ENCODE measurements at regions not wholly inside any gene's neighbourhood (a gene's known extent, or its start where the extent isn't known, plus 50 kb on each side); places are given as distances from the start of the nearest gene placed in this dataset.

GRCh38 chr4:155542415-155542814 is 124.2 kb upstream of the GUCY1A1 start:
- no peaks in the 10 kb centered on the region for H3K27me3 ChIP-seq (ENCODE audit: control insufficient read depth, extremely low read depth, insufficient read depth, low read length)
- no peak overlapping the region for H3K4me3 ChIP-seq (ENCODE audit: control insufficient read depth in 2 of 3, extremely low read depth in 1 of 3, insufficient read depth in 2 of 3, low read depth in 1 of 3, low read length in 3 of 3)
- no peak overlapping the region for H3K27ac ChIP-seq (ENCODE audit: control insufficient read depth, insufficient read depth, low read length)
- H2AFZ ChIP-seq (ENCODE audit: control insufficient read depth, low read length) = no peak overlapping the region
- H4K20me1 ChIP-seq (ENCODE audit: control insufficient read depth, extremely low read depth, insufficient read depth, low read length) = no peaks in the 10 kb centered on the region
- H3K9me3 ChIP-seq (ENCODE audit: control insufficient read depth, low read depth, low read length) = no peaks in the 10 kb centered on the region
- dilution Hi-C loops (cut with MboI; ENCODE audit: extremely low pct_ligation_motif_present, low sequenced_read_pairs) = no loop called here
- no peaks in the 10 kb centered on the region for H3K4me1 ChIP-seq (ENCODE audit: control insufficient read depth, extremely low read depth, insufficient read depth, low read length)
- no peak overlapping the region for H3K9ac ChIP-seq (ENCODE audit: control insufficient read depth, extremely low read depth, insufficient read depth, low read length)
- H3K79me2 ChIP-seq (ENCODE audit: control insufficient read depth, insufficient read depth, low read length) = no peaks in the 10 kb centered on the region
- TF ChIP-seq EZH2 (IDR thresholded peaks at IDR 0.05; ENCODE audit: low read length) (no peak), CTCF (optimal IDR thresholded peaks at IDR 0.05 in 1 of 3, IDR thresholded peaks at IDR 0.05 in 1 of 3, conservative IDR thresholded peaks at IDR 0.05 in 1 of 3; ENCODE audit: extremely low read depth in 1 of 3, insufficient read depth in 2 of 3, low read length in 3 of 3) (no peak)
- no peak overlapping the region for H3K4me2 ChIP-seq (ENCODE audit: control insufficient read depth, extremely low read depth, insufficient read depth, low read depth, low read length)
- H3K9me1 ChIP-seq (ENCODE audit: control insufficient read depth, extremely low read depth, insufficient read depth, low read length) = no peaks in the 10 kb centered on the region
- no peaks in the 10 kb centered on the region for H3K36me3 ChIP-seq (ENCODE audit: control insufficient read depth in 2 of 2, extremely low read depth in 1 of 2, insufficient read depth in 2 of 2, low read length in 2 of 2)
- no peak for DNase-seq (ENCODE audit: low read depth, low spot score)
- FAIRE-seq = no peak

GRCh38 chr4:155541716-155542115 is 124.9 kb upstream of the GUCY1A1 start:
- H3K9me3 ChIP-seq (ENCODE audit: control insufficient read depth, low read depth, low read length) = no peaks in the 10 kb centered on the region
- H3K36me3 ChIP-seq (ENCODE audit: control insufficient read depth in 2 of 2, extremely low read depth in 1 of 2, insufficient read depth in 2 of 2, low read length in 2 of 2) = no peaks in the 10 kb centered on the region
- H3K27me3 ChIP-seq (ENCODE audit: control insufficient read depth, extremely low read depth, insufficient read depth, low read length) = no peaks in the 10 kb centered on the region
- no peaks in the 10 kb centered on the region for H4K20me1 ChIP-seq (ENCODE audit: control insufficient read depth, extremely low read depth, insufficient read depth, low read length)
- no peak overlapping the region for H3K9ac ChIP-seq (ENCODE audit: control insufficient read depth, extremely low read depth, insufficient read depth, low read length)
- no peaks in the 10 kb centered on the region for H3K79me2 ChIP-seq (ENCODE audit: control insufficient read depth, insufficient read depth, low read length)
- dilution Hi-C loops (cut with MboI; ENCODE audit: extremely low pct_ligation_motif_present, low sequenced_read_pairs) = no loop called here
- H3K4me3 ChIP-seq (ENCODE audit: control insufficient read depth in 2 of 3, extremely low read depth in 1 of 3, insufficient read depth in 2 of 3, low read depth in 1 of 3, low read length in 3 of 3) = no peak overlapping the region
- FAIRE-seq (no peak), DNase-seq (ENCODE audit: low read depth, low spot score) (no peak)
- no peak overlapping the region for H3K4me2 ChIP-seq (ENCODE audit: control insufficient read depth, extremely low read depth, insufficient read depth, low read depth, low read length)
- H3K9me1 ChIP-seq (ENCODE audit: control insufficient read depth, extremely low read depth, insufficient read depth, low read length) = no peaks in the 10 kb centered on the region
- TF ChIP-seq CTCF (optimal IDR thresholded peaks at IDR 0.05 in 1 of 3, IDR thresholded peaks at IDR 0.05 in 1 of 3, conservative IDR thresholded peaks at IDR 0.05 in 1 of 3; ENCODE audit: extremely low read depth in 1 of 3, insufficient read depth in 2 of 3, low read length in 3 of 3) (no peak), EZH2 (IDR thresholded peaks at IDR 0.05; ENCODE audit: low read length) (no peak)
- H2AFZ ChIP-seq (ENCODE audit: control insufficient read depth, low read length) = no peak overlapping the region
- H3K4me1 ChIP-seq (ENCODE audit: control insufficient read depth, extremely low read depth, insufficient read depth, low read length) = no peaks in the 10 kb centered on the region
- H3K27ac ChIP-seq (ENCODE audit: control insufficient read depth, insufficient read depth, low read length) = no peak overlapping the region
